SW480 (cell line): ENCODE measurements at regions not wholly inside any gene's neighbourhood (a gene's known extent, or its start where the extent isn't known, plus 50 kb on each side); places are given as distances from the start of the nearest gene placed in this dataset.
A peak's percentile ranks its signal among the peaks of the same experiment; 100 is the strongest.
"Not testable (repeated sequence)": the region's sequence is repeated elsewhere in the genome, so short reads cannot be mapped to it uniquely, and the experiment has no call there.

Experiments
- DNase-seq: peaks from one replicate; pipeline ENCODE4 v3.0.0-alpha.2; 2016; ENCODE audit warnings: low spot score

DNA sequence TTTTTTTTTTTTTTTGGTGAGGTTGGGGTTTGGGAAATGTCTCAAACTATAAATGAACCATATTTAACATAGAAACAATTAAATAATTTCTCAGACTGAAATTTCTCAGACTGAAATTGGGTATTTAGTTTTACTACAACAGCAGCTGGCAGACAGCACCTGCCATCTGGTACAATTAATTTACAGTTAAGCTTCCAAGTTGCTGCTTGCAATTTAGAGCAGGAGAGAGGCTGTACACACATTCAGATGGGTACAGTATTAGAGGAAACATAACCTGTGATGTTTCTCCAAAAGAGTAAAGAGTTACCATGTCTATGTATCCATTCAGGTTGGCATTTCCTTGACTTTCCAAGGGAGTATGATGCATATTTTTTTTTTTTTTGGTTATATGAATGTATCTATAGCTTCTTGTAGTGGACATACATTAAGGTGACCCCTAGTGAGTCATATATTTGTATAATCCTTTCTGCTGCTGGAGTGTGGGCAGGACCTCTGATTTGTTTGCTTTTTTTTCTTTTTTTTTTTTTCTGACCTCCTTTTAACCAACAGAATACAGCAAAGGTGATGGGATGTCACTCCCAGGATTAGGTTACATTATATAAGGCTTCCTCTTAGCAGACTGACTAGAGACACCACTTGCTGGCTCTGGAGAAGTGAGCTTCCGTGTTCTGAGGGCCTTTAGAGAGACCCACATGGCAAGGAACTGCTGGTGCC lies 201.7 kb downstream of the PTH2R start:
- DNase-seq = peak; percentile 5

DNA sequence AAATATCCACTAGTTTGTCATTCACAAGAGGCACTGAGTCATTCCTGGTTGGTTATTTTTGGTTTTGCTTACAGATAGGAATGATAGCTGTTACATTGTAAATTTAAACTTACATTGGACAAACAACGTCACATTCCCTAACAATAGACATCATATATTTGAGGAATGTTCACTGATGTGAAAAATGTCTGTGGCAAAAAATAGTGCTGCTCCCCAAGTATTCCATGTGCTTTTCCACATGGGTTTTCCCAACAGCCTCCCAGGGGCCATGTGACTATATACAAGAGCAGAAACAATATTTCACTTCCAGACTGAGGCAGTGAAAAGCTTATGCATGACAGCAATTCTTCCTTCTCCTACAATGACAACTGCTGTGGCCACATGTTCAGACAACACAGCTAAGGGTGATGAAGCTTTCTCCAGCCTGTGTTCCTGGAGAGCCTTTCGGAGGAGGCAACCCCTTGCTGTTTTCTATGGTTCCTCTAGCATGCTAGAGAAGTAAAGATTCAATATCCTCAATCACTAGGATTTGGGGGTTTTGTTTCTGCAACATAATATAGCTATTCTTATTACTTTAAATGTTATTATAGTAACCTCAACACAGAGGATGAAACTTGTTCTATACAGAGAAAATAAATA lies 202.7 kb downstream of the PTH2R start:
- no peak for DNase-seq

DNA sequence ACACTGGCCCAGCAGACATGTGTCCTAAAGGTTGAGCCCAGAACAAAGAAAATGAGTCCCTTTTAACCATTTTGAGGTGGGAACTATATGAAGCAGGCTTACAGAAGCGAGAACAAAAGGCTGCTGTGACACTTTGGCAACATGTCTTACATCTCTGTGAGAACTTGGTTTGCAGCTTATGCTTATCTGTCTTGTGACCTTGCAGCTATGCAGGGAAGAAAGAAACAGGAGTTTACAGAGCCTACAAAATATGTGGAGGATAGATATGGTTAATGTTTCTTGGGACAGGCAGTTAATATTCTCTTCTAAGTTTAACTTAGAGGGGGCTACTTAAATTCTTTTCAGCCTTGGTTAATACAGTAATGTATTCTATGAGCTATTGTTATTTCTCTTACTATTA lies 209.1 kb downstream of the PTH2R start:
- DNase-seq = not testable (repeated sequence)

DNA sequence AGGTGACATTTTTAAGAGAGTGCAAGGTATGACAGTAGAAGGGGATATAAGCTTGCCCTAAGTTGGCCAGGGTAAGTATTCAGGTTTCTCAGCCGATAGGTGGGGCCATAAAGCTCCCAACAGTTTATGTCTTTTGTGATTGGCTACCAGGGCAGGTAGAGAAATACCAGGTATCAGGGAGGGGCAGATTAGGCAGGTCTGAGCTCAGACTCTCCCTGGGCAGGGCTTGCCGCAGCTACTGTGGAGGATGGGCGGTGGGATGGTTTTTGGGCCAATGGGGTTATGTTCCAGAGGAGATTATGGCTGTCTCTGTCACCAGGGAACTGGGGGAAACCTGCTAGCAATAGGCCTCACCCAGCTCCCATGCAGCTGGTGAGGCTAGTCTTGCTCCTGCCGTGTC lies 211.6 kb downstream of the PTH2R start:
- no peak for DNase-seq

DNA sequence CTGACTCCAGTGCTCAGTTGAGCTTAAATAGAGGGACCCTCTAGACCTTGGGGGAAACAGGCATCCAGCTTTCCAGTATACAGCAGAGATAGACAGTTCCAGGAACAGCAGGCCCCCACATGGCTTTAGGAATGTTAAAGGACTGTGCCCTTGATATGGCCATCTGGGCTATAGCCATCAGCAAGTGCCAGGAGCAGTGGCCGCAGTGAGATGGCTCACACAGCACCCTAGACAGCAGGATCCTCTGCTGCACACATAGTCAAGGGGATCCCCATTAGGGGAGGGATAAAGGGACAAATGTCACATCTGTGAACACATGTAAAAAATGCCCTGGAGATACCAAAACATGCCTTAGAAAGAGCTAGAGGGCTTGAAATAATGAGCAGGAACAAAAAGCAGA lies 213.4 kb downstream of the PTH2R start:
- no peak for DNase-seq

DNA sequence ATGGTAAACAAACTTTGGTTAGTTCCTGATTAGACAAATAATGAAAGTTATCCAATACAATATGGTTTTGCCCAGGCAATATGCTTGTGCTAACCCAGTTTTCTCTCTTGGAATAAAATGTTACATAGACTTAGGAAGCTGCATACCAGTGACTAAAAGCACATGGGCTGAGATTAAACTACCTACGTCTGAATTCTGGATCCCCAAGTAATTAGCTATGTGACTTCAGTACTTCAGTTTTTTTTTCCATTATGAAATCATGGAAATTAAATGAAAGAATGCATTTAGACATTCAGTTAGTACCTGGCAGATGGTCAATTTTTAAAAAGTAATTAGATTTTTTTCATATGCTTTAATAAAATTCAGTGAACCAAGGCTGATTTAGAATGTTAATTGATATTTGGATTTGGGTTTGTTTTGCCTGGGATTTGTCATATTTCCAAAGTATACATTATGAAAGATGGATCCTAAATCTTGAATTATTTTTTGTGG lies 213.9 kb downstream of the PTH2R start:
- DNase-seq = no peak

DNA sequence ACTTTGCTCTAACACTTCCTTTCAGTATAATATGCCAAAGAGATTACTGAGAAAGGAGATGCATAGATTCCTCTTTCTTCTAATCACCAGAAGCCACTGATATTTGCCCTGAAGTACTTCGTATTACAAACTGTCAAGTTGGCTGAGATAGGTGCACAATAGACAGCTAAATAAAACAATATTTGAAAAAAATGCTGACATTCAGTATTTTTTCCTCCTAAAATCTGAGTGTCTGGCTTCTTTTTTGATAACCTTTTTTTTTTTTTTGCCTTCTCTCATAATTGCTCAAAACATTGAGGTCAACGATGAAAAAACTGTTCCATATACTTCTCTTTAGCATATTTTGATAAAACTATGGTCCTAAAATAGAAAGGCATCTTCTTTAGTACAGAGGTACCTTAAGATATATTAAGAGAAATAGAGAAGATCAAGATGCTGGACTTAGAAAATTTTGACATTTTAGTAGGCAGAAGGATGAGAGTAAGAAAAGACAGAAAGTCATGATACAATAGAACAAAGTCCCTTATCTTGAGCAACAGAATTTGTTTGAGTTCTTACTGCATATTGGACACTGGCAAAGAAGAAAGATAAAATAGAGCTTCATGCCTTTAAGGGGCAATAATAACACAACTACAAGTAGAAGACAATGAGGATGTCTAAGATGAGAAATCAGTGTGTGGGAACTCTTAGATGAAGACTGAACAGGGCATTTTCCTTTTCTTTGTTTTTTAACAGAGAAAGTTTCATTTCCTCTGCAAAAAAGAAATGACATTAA lies 220.7 kb downstream of the PTH2R start:
- no peak for DNase-seq

DNA sequence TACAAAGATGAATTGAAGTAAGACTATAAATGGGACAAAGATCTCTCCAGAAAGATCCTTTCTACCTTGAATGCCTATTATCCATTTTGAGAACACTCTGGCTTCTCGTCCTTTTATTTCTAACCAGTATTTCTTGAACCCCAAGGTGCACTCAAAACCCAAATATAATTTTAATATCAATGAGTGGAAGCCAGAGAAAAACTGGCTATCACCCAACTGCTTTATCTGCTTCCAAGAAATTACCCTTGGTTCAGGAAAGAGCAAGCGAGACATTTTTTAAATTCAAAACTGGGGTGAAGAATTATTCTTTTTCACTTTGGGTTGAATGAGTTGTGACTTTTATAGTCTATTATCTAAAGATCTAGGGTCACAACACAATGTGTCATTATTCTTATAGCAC lies 221.3 kb downstream of the PTH2R start:
- no peak for DNase-seq

DNA sequence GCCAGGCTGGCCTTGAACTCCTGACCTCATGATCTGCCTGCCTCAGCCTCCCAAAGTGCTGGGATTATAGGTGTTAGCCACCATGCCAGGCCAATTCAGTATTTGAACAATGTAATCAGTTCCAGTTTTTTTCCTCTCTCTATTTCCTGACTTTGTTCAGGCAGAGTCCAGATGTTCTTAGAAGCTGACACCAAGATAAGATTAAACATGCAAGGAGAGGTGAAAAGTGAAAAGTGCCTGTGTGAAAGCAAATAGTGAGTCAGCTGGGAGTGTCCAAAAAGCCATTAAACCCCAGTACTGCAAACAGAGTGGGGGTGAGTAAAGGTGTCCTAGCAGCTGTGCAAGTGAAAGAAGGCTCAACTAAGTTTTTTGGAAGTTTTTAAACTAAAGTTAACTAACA lies 231.5 kb downstream of the PTH2R start:
- DNase-seq = no peak

DNA sequence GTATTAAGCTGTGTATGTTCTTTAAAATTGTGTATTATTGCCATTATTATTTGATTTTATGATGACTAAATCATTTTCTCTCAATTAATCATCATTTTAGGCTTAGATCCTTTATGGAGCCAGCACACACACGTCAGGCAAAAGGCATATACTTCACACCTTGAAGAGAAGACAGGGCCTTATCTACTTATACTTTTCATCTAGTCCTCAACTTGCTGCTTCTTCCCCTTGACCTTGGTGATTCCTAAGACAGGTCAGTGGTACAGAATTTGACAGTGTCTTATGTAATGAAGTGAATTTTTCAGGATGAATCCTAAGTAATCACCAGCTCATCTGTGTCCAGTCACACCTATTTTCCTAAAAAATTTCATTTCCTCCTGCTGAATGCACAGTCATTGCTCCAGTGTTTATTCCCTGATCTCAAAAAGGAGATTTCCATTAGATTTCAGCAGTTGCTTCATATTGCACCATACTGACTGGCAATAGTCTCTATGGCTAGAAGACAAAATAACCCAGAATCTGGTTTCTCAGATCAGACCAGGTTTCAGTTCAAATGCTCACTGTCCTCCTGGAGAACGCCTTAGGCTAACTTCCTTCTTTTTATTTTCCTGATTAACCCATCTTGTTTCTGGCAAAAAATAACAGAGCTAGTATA lies 235.7 kb downstream of the PTH2R start:
- no peak for DNase-seq

DNA sequence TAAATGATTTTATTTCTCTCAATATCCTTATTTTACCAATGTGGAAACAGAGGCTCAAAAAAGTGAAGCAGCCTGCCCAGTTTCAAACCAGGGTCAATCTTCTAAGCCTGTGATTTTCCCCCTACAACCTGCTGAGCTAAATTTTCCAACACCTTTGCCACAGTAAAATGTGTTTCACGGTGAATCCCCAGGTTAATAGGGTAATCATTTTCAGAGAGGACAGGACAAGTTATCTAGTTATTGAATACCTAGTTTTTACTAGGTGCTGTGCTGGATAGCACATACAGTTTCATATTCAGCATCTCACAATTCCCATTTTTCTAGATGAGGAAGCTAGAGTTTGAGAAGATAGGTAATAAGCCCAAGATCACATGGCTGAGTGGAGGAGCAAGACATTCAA lies 236.6 kb downstream of the PTH2R start:
- no peak for DNase-seq

DNA sequence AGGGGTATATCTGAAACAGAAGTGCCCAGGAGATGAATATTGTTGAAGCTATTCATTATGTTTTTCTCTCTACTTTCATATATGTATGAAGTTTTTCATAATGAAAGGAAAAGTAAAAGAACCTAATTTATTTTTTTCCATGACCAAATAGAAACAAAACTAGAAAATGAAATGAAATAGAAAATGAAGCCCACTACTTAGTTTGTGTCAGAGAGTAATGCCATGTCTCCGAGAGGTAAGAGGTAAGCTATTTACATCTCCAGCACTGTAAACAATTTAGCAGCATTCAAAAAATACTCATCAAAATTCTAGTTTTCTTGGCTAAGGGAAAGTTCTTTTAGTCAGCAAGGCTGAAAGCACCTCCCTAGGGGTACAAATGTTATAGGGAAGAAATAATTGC lies 238.6 kb downstream of the PTH2R start:
- DNase-seq = no peak

DNA sequence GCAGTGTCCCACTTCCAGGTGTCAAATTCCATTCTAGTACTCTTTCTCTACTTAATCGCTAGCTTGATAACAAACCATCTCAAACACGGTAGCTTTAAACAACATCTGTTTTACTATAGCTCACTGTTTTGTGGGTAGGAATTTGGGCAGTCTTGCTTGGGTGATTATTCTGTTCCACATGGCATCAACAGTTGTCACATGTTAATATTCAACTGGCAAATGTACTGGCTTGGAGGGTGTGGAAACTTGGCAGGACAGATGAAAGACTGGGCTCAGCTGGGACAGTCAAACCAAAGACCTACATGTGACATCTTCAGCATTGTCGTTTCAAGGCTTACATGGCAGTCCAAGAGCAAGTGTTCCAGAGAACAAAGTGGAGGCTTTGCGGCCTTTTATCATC lies 241.8 kb downstream of the PTH2R start:
- DNase-seq = no peak

DNA sequence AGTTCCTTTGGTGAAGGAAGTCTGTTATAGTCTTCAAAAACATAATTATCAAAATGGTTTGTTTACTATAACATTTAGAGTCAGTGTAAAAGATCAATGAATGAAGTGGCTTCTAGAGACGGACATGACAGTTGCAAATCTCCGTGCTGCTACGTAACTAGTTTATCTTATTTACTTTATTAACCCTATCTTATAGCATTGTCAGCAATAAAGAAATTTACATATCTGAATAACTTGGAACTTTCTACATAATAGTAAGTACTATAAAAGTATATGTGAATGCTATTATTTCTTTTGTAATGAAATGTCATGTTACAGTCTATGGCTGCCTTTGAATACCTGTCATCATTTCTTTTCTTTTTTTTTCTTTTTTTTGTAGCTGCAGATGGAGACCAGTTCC lies 246.8 kb downstream of the PTH2R start:
- no peak for DNase-seq

DNA sequence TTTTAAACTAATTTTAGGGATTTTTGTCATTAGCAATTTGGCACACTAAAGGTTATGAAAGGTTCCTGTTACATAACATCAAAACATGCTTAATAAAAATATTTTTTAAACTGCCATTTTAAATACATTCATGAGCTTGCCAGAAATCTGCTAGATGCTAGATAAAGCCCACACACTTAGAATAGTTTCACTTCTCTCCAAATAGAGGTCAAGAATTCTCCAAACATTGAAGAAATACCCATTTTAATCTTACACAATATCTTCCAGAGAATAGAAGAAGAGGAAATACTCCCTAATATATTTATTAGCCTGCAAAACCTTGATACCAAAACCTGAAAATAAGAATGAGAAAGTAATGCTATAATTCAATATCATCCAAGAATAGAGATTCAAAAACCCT lies 247.5 kb downstream of the PTH2R start:
- no peak for DNase-seq

DNA sequence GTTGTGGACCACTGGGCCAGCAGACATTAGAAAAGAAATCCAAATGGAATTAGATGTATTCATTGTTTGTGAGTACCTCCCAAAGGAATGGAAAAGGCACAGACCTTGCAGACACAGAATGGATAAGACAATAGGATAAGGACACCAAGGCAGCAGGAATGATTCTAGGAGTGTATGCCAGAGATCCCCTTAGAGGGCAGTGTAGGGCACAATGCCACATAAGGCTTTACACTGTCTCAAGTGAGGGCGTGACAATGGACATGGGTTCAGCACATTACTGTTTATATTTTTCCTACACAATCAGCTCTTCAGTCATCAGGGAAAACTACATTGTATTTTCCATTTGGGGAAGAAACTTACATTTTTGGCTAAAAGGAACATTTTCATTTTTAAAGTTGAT lies 250.9 kb downstream of the PTH2R start:
- peak; percentile 14 for DNase-seq

DNA sequence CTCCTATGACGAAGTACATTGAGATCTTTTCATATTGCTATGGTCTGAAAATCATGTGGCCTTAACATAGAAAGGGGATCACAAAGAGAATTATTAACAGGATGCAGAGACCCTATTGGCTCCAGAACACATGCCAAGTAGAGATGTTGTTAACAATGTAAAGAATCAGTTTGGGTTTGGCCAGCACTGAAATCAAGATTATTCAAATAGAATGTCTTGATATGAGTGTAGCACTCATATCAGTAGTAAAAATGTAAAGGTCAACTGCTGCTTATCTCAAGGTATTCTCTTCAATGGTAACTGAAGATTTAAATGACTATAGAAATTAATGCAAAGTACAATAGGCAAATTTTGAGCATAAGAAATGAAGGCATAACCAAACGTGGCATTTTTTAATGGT lies 262.8 kb downstream of the PTH2R start:
- DNase-seq = no peak

DNA sequence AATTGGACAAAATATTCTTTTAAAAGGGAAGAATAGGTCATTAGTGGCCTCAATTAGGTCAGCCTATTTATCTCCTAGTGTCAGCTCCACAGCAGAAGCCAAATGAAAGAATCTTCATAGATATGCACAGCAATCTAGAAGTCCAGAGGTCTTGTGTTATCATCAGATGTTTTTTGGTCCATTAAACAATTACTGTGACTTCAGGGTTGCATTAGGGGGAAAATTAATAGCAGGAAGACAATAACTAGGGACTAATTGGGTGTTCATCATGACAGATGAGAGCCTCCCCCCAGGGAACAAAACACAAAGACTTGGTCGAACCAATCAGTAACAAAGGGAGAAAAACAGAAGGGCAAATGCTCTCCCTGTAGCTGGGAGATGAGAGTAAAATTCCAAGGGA lies 264.7 kb downstream of the PTH2R start:
- DNase-seq = no peak

DNA sequence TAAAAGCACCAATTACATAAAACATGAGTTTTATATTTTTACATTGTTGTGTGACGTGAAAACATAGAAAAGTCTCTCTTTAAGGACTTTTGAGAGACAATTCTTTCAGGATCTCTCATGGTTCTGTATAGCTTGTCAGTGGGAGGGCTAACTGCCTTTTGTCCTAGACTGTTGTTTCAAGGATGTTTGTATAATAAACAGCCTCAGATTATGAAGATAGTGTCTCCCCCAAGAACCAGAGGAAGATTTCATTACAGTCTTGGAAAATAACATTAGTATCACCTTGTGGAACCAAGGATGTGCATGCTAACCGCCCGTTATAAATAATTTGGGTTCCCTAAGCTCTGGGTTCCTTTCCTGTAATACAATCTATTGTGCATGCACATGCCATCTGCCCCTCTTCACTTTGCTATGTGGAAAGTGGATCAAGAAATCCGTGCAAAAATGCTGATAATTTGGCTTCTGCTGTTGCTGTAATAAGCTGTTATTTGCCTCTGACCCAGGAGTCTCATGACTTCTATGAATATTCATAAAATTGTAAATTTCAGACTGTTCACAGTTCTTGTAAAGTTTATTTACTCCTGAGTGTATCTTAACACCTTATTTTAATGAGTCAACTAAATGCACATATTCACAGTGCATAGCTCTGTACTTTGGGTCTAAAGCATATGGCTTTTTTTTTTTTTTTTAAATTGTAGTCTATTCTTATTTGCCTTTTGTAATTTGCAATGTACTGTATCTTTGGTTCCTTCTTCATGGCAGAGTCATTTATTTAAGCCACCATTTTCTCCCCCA lies 265.5 kb downstream of the PTH2R start:
- no peak for DNase-seq

DNA sequence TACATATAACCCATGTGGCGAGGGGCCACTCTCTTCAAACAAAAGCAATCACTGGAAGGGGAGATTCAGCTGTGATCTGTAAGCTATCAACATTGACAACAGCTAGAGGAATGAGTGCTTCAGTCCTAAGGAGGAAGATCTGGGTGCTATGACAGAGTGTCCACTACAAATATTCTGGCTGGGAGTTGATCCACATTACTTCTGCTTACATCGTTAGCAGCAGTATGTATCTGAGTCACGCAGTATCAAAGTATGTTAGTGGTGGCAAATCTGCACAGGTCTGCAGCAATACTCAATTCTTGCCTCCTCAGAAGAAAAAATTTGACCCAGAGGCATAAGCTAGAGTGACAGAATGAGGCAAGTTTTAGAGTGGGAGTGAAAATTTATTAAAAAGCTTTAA lies 267.0 kb downstream of the PTH2R start:
- no peak for DNase-seq

DNA sequence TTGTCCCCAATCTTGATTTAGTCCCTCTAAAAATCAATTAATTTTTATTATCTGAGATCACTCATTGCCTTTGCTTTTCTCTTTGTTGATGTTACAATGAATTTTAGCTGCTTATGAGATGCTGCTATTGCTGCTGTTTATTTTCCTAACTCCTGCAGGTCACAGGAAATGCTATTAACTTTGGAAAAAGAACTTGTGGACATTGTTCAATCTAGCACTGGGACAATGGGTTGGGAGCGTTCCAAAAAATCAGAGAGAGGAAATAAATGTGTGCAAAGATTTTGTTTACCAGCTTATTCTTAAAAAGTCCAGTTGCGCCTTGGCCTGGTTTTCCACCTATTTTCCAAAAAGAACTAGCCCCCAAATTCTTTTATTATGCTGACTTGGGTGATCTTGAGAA lies 268.3 kb downstream of the PTH2R start:
- DNase-seq = no peak

DNA sequence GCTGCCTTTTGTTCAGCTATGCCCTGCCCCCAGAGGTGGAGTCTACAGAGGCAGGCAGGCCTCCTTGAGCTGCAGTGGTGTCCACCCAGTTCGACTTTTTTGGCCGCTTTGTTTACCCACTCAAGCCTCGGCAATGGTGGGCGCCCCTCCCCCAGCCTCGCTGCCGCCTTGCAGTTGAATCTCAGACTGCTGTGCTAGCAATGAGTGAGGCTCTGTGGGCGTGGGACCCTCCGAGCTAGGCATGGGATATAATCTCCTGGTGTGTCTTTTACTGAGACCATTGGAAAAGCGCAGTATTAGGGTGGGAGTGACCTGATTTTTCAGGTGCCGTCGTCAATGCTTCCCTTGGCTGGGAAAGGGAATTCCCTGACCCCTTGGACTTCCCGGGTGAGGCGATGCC lies 279.3 kb downstream of the PTH2R start:
- DNase-seq = not testable (repeated sequence)
